Mucosa of rectum (tissue), 2 donors: ENCODE measurements at regions not wholly inside any gene's neighbourhood (a gene's known extent, or its start where the extent isn't known, plus 50 kb on each side); places are given as distances from the start of the nearest gene placed in this dataset.

Experiments used
- H3K27ac ChIP-seq, 2 donors: one replicate each; pipeline ENCODE4 v1.7.0; 2013; ENCODE audit warnings: inconsistent platforms in 2 of 2, low read depth in 2 of 2, low read length in 2 of 2
- H3K27me3 ChIP-seq, 2 donors: one replicate each; pipeline ENCODE4 v1.7.0; 2013; ENCODE audit warnings: low read length in 2 of 2; ENCODE audit not compliant: control insufficient read depth in 2 of 2, insufficient read depth in 2 of 2
- H3K36me3 ChIP-seq, 2 donors: one replicate each; pipeline ENCODE4 v1.7.0; 2013; ENCODE audit warnings: low read length in 2 of 2; ENCODE audit not compliant: control insufficient read depth in 2 of 2, insufficient read depth in 2 of 2
- H3K4me1 ChIP-seq, 2 donors: one replicate each; pipeline ENCODE4 v1.7.0; 2013; ENCODE audit warnings: low read length in 2 of 2, mild to moderate bottlenecking in 1 of 2; ENCODE audit not compliant: control insufficient read depth in 2 of 2, insufficient read depth in 2 of 2
- H3K4me3 ChIP-seq, 2 donors: one replicate each; pipeline ENCODE4 v1.7.0; 2013; ENCODE audit warnings: low read length in 2 of 2
- H3K9ac ChIP-seq, 2 donors: one replicate each; pipeline ENCODE4 v1.7.0; 2013; ENCODE audit warnings: low read length in 2 of 2, low read depth in 1 of 2, mild to moderate bottlenecking in 1 of 2
- H3K9me3 ChIP-seq, 2 donors: one replicate each; pipeline ENCODE4 v1.7.0; 2013; ENCODE audit warnings: low read length in 2 of 2; ENCODE audit not compliant: control insufficient read depth in 2 of 2
- donor health status: healthy.
- donor health status: Normal muscosa, but diverticular disease.

DNA sequence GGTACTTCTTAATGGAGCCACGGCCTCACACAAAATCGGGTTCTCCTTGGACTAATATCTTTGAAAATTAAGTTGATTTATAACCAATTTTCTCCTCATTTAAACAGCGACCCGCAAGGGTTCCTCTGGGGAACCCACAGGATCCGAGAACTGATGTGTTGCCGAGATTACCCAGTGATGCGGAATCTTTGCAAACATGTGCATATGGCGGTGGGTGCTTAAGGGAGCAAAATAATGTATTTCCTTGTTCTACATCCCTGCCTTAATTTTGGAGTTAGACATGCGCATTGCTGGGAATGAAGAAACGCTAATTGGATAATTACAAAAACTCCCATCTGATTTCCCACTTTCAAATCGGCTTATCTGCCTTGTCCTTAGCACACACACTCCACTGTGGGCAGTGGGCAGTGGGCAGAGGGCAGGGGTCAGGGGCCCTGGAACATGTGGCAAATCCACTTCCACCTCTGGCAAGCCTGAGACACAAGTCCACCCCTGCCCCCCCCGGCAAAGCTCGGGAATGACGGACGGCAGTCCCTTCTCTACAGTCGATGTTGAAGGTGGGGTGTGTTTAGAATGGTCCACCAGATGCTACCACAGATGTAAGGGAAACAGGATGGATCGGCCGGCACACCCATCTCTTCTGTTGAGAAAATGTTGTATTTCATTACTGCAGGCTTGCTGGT is 137.4 kb upstream of the CDH4 start:
- Histone ChIP-seq H3K9ac (no peak overlapping the region), H3K9me3 (no peaks in the 10 kb centered on the region), H3K36me3 (no peaks in the 10 kb centered on the region), H3K27me3 (no peaks in the 10 kb centered on the region), H3K27ac (no peak overlapping the region), H3K4me1 (no peaks in the 10 kb centered on the region), H3K4me3 (no peak overlapping the region)

DNA sequence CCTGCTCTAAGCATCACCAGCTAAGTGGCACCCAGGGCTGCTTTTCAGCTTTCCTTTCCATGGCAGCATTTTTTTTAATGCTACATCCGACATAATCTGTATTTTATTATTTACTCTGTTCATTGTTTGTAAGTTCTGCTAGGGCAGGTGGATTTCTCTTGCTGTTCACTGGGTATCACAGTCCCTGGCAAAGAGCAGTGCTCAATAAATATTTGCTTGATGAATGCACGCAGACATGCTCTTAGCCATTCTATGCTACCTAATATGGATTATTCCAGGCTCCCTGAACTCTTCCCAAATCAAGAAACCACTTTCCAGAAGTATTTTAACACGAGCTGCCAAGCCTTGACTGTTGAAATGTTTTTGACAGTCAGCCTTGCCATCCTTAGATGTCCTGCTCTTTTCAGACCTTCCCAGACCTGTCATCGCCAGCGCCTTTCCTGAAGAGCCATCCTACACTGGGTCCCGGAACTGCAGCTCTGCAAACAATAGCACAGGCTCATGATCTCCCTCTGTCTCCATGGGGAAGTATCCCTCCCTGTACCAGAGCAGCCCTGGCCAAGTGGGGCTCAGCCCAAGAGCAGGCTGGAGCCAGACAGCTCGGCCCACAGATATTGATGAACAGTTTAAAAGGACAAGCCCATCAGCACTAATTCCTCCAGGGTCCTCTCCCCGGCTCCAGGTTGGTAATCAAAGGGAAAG is 136.5 kb upstream of the CDH4 start:
- no peaks in the 10 kb centered on the region for H3K9me3 ChIP-seq
- H3K36me3 ChIP-seq = no peaks in the 10 kb centered on the region
- no peak overlapping the region for H3K9ac ChIP-seq
- no peaks in the 10 kb centered on the region for H3K27me3 ChIP-seq
- no peaks in the 10 kb centered on the region for H3K4me1 ChIP-seq
- H3K27ac ChIP-seq = no peak overlapping the region
- H3K4me3 ChIP-seq = no peak overlapping the region

DNA sequence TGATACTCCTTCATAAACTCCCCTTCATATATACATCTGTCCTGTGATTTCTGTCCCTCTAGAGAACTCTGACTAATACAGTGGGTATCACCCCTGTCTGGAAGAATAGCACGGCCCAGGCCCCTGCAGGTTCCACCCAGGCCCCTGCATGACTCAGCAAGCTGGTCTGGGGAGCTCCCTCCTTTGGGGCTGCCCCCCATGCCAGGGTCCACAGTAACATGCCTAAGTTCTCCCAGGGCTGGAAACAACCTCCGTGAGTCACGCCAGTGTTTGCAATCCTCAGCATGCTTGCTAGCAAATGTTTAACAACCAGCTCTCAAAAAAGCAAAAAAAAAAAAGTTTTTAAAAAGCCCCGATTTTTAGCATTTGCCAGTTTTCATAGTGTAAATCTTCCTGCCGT is 134.3 kb upstream of the CDH4 start:
- no peaks in the 10 kb centered on the region for H3K27me3 ChIP-seq
- no peaks in the 10 kb centered on the region for H3K9me3 ChIP-seq
- no peaks in the 10 kb centered on the region for H3K4me1 ChIP-seq
- H3K9ac ChIP-seq = no peak overlapping the region
- no peak overlapping the region for H3K27ac ChIP-seq
- no peak overlapping the region for H3K4me3 ChIP-seq
- H3K36me3 ChIP-seq = no peaks in the 10 kb centered on the region

DNA sequence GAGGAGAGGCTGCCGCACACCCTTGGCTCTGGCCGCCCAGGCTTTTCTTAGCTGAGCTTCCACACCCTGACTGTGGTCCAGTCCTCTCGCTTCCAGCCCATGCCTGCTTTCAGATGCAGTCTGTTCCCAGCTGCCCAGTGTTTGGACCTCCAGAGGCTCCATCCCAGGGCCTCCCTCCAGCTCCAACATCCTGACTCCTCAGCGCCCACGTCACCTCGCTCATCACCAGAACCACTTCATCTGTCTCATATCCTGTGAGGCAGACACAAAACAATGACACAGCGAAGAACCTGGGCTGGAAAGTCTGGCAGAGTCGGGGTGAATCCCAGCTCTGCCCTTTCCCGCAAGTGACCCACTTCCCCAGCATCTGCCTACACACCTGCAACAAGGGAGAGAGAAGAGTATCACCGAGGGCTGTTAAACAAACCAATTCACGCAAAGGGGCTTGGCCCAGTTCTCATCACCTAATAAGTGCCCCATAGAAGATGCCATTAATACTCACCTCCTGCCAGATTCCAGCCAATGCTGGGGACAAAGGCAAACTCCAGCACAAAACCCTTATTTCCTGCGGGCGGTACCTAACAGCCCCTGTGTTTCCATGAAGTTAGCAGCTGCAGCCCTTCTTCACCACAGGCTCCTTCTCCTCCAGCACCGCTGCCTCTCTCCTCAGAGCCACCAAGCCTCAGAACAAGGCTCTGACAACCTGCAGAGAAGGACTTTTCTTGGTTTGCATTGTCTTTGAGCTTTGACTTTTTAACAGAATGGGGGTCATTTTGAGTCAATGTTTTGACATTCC is 133.4 kb upstream of the CDH4 start:
- H3K9me3 ChIP-seq = no peaks in the 10 kb centered on the region
- no peaks in the 10 kb centered on the region for H3K36me3 ChIP-seq
- no peaks in the 10 kb centered on the region for H3K27me3 ChIP-seq
- H3K9ac ChIP-seq = no peak overlapping the region
- H3K27ac ChIP-seq = no peak overlapping the region
- no peak overlapping the region for H3K4me3 ChIP-seq
- no peaks in the 10 kb centered on the region for H3K4me1 ChIP-seq

DNA sequence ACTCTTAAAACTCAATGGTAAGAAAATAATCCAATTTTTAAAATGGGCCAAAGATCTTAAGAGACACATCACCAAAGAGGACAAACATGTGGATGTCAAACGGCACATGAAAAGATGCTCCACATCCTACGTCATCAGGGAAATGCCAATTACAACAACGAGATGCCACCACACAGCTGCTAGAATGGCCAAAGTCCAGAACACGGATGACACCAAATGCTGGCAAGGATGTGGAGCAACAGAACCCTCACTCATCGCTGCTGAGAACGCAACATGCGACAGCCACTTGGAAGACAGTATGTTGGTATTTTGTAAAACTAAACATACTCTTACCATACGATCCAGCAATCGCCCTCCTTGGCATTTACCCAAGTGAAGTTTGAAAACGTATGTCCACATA is 132.8 kb upstream of the CDH4 start:
- Histone ChIP-seq H3K36me3 (no peaks in the 10 kb centered on the region), H3K9ac (no peak overlapping the region), H3K4me3 (no peak overlapping the region), H3K27ac (no peak overlapping the region), H3K27me3 (no peaks in the 10 kb centered on the region), H3K9me3 (no peaks in the 10 kb centered on the region), H3K4me1 (no peaks in the 10 kb centered on the region)

DNA sequence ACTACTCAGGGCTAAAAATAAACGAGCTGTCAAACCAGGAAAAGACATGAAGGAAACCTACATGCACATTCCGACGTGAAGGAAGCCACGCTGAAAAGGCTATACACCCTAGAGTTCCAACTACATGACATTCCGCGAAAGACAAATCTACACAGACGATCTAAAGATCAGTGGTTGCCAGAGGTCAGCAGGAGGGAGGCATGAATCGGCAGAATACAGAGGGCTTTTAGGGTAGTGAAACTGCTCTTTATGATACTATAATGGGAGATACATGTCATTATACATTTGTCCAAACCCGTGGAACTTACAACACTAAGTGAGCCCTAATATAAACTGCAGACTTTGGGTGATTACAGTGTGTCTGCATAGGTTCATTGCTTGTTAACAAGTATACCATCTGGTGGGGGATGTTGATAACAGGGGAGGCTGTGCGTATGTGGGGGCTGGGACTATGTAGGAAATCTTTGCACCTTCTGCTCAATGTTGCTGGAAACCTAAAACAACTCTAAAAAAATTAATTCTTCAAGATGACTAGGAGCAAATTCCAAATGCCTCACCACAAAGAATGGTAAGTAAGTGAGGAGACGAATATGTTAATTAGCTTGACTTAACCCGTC is 132.2 kb upstream of the CDH4 start:
- Histone ChIP-seq H3K9ac (no peak overlapping the region), H3K36me3 (no peaks in the 10 kb centered on the region), H3K4me1 (no peaks in the 10 kb centered on the region), H3K27ac (no peak overlapping the region), H3K9me3 (no peaks in the 10 kb centered on the region), H3K4me3 (no peak overlapping the region), H3K27me3 (no peaks in the 10 kb centered on the region)

DNA sequence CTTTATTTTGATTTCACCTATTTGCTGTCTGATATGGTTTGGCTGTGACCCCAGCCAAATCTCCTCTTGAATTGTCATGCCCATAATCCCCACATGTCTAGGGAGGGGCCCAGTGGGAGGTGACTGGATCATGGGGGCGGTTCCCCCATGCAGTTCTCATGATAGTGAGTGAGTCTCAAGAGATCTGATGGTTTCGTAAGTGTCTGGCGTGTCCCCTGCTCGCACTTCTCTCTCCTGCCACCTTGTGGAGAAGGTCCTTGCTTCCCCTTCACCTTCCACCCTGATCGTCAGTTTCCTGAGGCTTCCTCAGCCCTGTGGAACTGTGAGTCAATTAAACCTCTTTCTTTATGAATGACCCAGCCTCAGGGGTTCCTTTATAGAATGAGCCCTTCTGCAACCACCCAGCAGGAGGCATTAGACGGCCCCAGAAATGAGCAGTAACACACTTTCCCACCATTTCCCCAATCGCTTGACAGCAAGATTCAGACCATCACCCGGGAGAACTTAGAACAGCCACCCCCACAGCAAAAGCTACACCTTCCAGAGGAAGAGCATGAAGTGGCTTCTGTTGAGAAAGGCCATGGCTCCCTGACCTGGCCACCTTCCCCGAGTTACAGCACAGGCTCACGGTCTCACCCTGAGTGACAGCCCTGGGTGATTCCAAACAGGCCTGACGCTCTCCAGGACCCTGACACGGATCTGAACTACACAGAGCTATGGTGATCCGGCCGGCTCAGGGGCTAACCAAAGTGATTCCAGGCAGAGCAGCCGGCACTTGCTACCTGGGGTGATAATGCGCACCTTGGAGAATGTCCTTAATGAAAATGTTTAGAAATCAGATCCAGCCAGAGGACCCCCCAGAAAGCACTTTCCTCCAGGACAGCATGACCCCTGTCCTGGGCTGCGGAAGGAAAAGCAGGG is 131.2 kb upstream of the CDH4 start:
- no peaks in the 10 kb centered on the region for H3K9me3 ChIP-seq
- H3K27me3 ChIP-seq = no peaks in the 10 kb centered on the region
- H3K4me1 ChIP-seq = no peaks in the 10 kb centered on the region
- no peak overlapping the region for H3K27ac ChIP-seq
- H3K36me3 ChIP-seq = no peaks in the 10 kb centered on the region
- H3K4me3 ChIP-seq = no peak overlapping the region
- no peak overlapping the region for H3K9ac ChIP-seq

DNA sequence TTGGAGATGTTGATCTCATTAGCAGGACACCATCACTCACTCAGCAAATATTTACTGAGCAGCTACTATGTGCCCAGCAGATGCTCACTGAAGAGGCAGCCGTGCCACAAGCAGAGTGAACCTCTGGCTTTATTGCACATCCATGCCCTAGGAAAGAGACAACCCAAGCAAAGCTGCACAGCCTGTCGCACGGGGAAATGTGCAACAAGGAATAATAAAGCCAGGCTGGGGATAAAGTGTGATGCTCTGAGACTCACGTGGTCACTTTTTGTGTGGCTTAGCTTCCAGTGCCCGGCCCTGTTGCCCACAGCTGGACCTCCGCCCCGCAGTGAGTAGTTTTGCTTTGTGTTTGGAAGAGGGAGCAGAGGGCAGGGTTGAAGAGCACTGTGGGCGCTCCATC is 130.4 kb upstream of the CDH4 start:
- Histone ChIP-seq H3K9ac (no peak overlapping the region), H3K36me3 (no peaks in the 10 kb centered on the region)

DNA sequence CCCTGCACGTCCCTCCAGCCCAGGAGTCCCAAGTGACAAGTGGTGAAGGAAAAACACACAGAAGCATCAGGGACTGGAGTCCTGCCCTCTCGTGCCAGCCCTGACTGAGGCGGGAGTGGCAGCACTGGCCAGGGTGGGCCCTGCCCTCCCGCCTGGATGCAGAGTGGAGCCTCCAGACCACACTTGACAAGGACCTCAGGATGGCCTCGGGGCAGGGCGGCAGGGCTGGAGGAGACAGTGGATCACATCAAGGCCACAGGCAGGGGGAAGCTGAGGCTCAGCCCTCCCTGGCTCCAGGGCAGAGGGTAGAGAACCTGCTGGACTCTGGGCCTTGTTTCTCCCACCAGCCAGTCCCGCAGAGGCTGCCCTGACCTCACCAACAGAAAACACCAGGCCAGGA is 128.8 kb upstream of the CDH4 start:
- H3K36me3 ChIP-seq = no peaks in the 10 kb centered on the region
- no peak overlapping the region for H3K4me3 ChIP-seq
- H3K9ac ChIP-seq = no peak overlapping the region
- no peak overlapping the region for H3K27ac ChIP-seq
- no peaks in the 10 kb centered on the region for H3K27me3 ChIP-seq
- H3K9me3 ChIP-seq = no peaks in the 10 kb centered on the region
- H3K4me1 ChIP-seq = no peaks in the 10 kb centered on the region

More for the DNA sequence above, 130.4 kb upstream of the CDH4 start:
- Histone ChIP-seq H3K27ac (no peak overlapping the region), H3K27me3 (no peaks in the 10 kb centered on the region), H3K4me1 (no peaks in the 10 kb centered on the region), H3K4me3 (no peak overlapping the region), H3K9me3 (no peaks in the 10 kb centered on the region)
